ENCODE measurements at regions not wholly inside any gene's neighbourhood (a gene's known extent, or its start where the extent isn't known, plus 50 kb on each side); places are given as distances from the start of the nearest gene placed in this dataset.
A peak's percentile ranks its signal among the peaks of the same experiment; 100 is the strongest.

GRCh38 chr16:24645739-24646645, 83.5 kb upstream of the TNRC6A start:
- peak overlapping the region; percentile 71 for H3K27ac ChIP-seq (ENCODE audit: insufficient read depth, low read depth, low read length)
- intact Hi-C loops (cut with micrococcal nuclease) (loop anchor here (1.0 to 5.0 kb wide), 5 partner anchors 10 to 107 kb away; partner anchors contain the start of gene RBBP6), dilution Hi-C loops (cut with MboI; ENCODE audit: extremely low pct_ligation_motif_present, low sequenced_read_pairs) (no loop called here)
- FAIRE-seq (peak; percentile 92), DNase-seq (ENCODE audit: low read depth, low spot score) (peak; percentile 99)
- peak overlapping the region; percentile 5 for H3K9ac ChIP-seq (replicated peaks; ENCODE audit: extremely low read depth, insufficient read depth, low read length)
- no peaks in the 10 kb centered on the region for H4K20me1 ChIP-seq (replicated peaks; ENCODE audit: control insufficient read depth, extremely low read depth, insufficient read depth, low read length)
- H3K79me2 ChIP-seq (ENCODE audit: control insufficient read depth, insufficient read depth, low read length): no peaks in the 10 kb centered on the region
- H3K9me3 ChIP-seq (replicated peaks; ENCODE audit: control insufficient read depth, insufficient read depth, low read length): no peaks in the 10 kb centered on the region
- POLR2A ChIA-PET: no interaction called here
- H3K4me3 ChIP-seq (replicated peaks in 1 of 3; ENCODE audit: insufficient read depth in 1 of 3, low read depth in 1 of 3, low read length in 3 of 3): no peak overlapping the region
- H3K36me3 ChIP-seq (ENCODE audit: control insufficient read depth in 2 of 2, extremely low read depth in 1 of 2, insufficient read depth in 2 of 2, low read length in 2 of 2): no peaks in the 10 kb centered on the region
- H3K27me3 ChIP-seq (ENCODE audit: control insufficient read depth in 2 of 2, insufficient read depth in 2 of 2, low read length in 2 of 2): no peaks in the 10 kb centered on the region
- no peaks in the 10 kb centered on the region for H3K9me1 ChIP-seq (replicated peaks; ENCODE audit: control insufficient read depth, extremely low read depth, insufficient read depth, low read length)
- TF ChIP-seq POLR2A (IDR thresholded peaks at IDR 0.05; ENCODE audit: low read depth, low read length): no peak
- TF ChIP-seq MYC (IDR thresholded peaks at IDR 0.05; ENCODE audit: low read depth, low read length): no peak
- peak; percentile 39 for TF ChIP-seq POLR2AphosphoS5 (IDR thresholded peaks at IDR 0.05; ENCODE audit: insufficient read depth, low read depth, low read length)
- no peak for TF ChIP-seq CTCF (IDR thresholded peaks at IDR 0.05; ENCODE audit: extremely low read depth in 1 of 2, insufficient read depth in 1 of 2, low read depth in 1 of 2, low read length in 2 of 2)
- TF ChIP-seq GATA2 (IDR thresholded peaks at IDR 0.05; ENCODE audit: insufficient read depth, insufficient read length, low read depth, low read length): no peak
- peak; percentile 85 for TF ChIP-seq JUN (IDR thresholded peaks at IDR 0.05; ENCODE audit: borderline replicate concordance, insufficient read depth, insufficient read length, low read depth)
- TF ChIP-seq FOS (IDR thresholded peaks at IDR 0.05; ENCODE audit: borderline replicate concordance, insufficient read depth, low read length): peak; percentile 89
- TF ChIP-seq EZH2 (IDR thresholded peaks at IDR 0.05; ENCODE audit: borderline replicate concordance, low read depth, low read length, severe bottlenecking): no peak
- no peak for TF ChIP-seq MAX (IDR thresholded peaks at IDR 0.05; ENCODE audit: insufficient read depth, insufficient read length)
- CTCF ChIA-PET: interaction anchor here (0.9 to 1.6 kb wide), 3 partner anchors 9 to 155 kb away, joined by 3 to 4 read pairs (median 3); no protein-coding TSS in a partner anchor
- peaks cover 14% of the 10 kb centered on the region for H3K4me1 ChIP-seq (ENCODE audit: control insufficient read depth, extremely low read depth, insufficient read depth, low read length)
- peak overlapping the region; percentile 50 for H3K4me2 ChIP-seq (ENCODE audit: insufficient read depth, low read length)
- no peak overlapping the region for H2AFZ ChIP-seq (ENCODE audit: low read depth, low read length)
- no TSS peak for BruUV-seq (replicated peaks)
